ENCODE measurements at regions not wholly inside any gene's neighbourhood (a gene's known extent, or its start where the extent isn't known, plus 50 kb on each side); places are given as distances from the start of the nearest gene placed in this dataset.
A peak's percentile ranks its signal among the peaks of the same experiment; 100 is the strongest.

- no peak for DNase-seq
Measured at GRCh38 chr7:109158246-109158645, 588.6 kb downstream of the DNAJB9 start.

- DNase-seq: no peak
Measured at GRCh38 chr7:109176661-109177060, 607.0 kb downstream of the DNAJB9 start.

- DNase-seq: no peak
Measured at GRCh38 chr7:109178342-109178741, 608.7 kb downstream of the DNAJB9 start.

GRCh38 chr7:109179601-109180000, 609.9 kb downstream of the DNAJB9 start:
- no peak for DNase-seq

- DNase-seq: no peak
Measured at GRCh38 chr7:109190766-109191398, 621.2 kb downstream of the DNAJB9 start.

- no peak for DNase-seq
Measured at GRCh38 chr7:109206196-109206595, 636.5 kb downstream of the DNAJB9 start.

GRCh38 chr7:109213081-109213480, 643.4 kb downstream of the DNAJB9 start:
- DNase-seq: no peak

GRCh38 chr7:109215341-109215740, 645.7 kb downstream of the DNAJB9 start:
- DNase-seq: peak; percentile 47

GRCh38 chr7:109224100-109224499, 654.4 kb downstream of the DNAJB9 start:
- no peak for DNase-seq

- DNase-seq: no peak
Measured at GRCh38 chr7:109226699-109227098, 657.0 kb downstream of the DNAJB9 start.

- DNase-seq: no peak
Measured at GRCh38 chr7:109235316-109235715, 665.6 kb downstream of the DNAJB9 start.

GRCh38 chr7:109246330-109247077, 676.8 kb downstream of the DNAJB9 start:
- DNase-seq: no peak

- DNase-seq: no peak
Measured at GRCh38 chr7:109256762-109257560, 687.3 kb downstream of the DNAJB9 start.

- DNase-seq: no peak
Measured at GRCh38 chr7:109259151-109259550, 689.5 kb downstream of the DNAJB9 start.

- no peak for DNase-seq
Measured at GRCh38 chr7:109261781-109262180, 692.1 kb downstream of the DNAJB9 start.

GRCh38 chr7:109266610-109267009, 696.9 kb downstream of the DNAJB9 start:
- no peak for DNase-seq

GRCh38 chr7:109276348-109276747, 706.7 kb downstream of the DNAJB9 start:
- DNase-seq: no peak

- no peak for DNase-seq
Measured at GRCh38 chr7:109282726-109283125, 713.1 kb downstream of the DNAJB9 start.

GRCh38 chr7:109284943-109285342, 715.3 kb downstream of the DNAJB9 start:
- DNase-seq: no peak

- DNase-seq: no peak
Measured at GRCh38 chr7:109295158-109295557, 725.5 kb downstream of the DNAJB9 start.

GRCh38 chr7:109308816-109309215, 739.1 kb downstream of the DNAJB9 start:
- no peak for DNase-seq

GRCh38 chr7:109309790-109310189, 740.1 kb downstream of the DNAJB9 start:
- no peak for DNase-seq

GRCh38 chr7:109318136-109318535, 748.5 kb downstream of the DNAJB9 start:
- no peak for DNase-seq

- peak; percentile 28 for DNase-seq
Measured at GRCh38 chr7:109322833-109323232, 753.2 kb downstream of the DNAJB9 start.
